ENCODE measurements at regions not wholly inside any gene's neighbourhood (a gene's known extent, or its start where the extent isn't known, plus 50 kb on each side); places are given as distances from the start of the nearest gene placed in this dataset.

DNA sequence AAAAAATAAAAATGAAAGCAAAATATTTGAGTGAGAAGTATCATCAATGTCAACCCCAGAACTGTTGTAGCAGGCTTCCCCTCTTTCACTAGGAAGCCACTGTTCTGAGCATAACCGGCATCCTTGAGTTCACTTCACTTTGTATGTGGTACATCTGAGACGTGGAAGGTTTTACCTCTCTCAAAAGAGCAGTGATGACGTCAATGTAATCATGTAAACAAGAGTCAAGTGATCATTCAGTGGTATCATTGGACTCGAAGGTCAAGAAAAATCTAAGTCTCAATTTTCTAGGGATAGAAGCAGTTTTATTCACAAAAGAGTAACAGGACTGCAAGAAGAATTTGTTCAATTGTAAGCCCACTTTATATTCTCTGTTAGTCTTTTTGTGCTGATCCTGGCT is 339.8 kb upstream of the THRB start:
- no peak for TF ChIP-seq EZH2phosphoT487 (IDR thresholded peaks at IDR 0.05; ENCODE audit: borderline replicate concordance, low read depth, low read length)
- TF ChIP-seq, protein P1, sequence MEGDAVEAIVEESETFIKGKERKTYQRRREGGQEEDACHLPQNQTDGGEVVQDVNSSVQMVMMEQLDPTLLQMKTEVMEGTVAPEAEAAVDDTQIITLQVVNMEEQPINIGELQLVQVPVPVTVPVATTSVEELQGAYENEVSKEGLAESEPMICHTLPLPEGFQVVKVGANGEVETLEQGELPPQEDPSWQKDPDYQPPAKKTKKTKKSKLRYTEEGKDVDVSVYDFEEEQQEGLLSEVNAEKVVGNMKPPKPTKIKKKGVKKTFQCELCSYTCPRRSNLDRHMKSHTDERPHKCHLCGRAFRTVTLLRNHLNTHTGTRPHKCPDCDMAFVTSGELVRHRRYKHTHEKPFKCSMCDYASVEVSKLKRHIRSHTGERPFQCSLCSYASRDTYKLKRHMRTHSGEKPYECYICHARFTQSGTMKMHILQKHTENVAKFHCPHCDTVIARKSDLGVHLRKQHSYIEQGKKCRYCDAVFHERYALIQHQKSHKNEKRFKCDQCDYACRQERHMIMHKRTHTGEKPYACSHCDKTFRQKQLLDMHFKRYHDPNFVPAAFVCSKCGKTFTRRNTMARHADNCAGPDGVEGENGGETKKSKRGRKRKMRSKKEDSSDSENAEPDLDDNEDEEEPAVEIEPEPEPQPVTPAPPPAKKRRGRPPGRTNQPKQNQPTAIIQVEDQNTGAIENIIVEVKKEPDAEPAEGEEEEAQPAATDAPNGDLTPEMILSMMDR (conservative IDR thresholded peaks at IDR 0.05; ENCODE audit: low read length): no peak

Data from OCI-LY7 (cell line).